CD14-positive monocyte (primary cell): ENCODE measurements at regions not wholly inside any gene's neighbourhood (a gene's known extent, or its start where the extent isn't known, plus 50 kb on each side); places are given as distances from the start of the nearest gene placed in this dataset.

Source experiments
- DNase-seq, 3 donors: peaks; one replicate each; pipeline ENCODE4 v3.0.0-alpha.2; 2011 to 2022
- H2AFZ ChIP-seq: 2 replicates; pipeline ENCODE4 v1.6.0; 2012; ENCODE audit warnings: mild to moderate bottlenecking, low read depth, low read length, inconsistent platforms; ENCODE audit not compliant: insufficient read depth, poor library complexity, severe bottlenecking
- H3K27ac ChIP-seq, 2 donors: 1 replicate in 1 of 2; 2 replicates in 1 of 2; pipeline ENCODE4 v1.5.1; 2012 to 2013; ENCODE audit warnings: low read length in 2 of 2, control low read depth in 1 of 2, inconsistent platforms in 1 of 2, low read depth in 1 of 2, mild to moderate bottlenecking in 1 of 2
- H3K27me3 ChIP-seq, 2 donors: one replicate each; pipeline versions ENCODE4 v1.6.0 to v1.6.1; 2011 to 2013; ENCODE audit warnings: low read length in 2 of 2; ENCODE audit not compliant: control insufficient read depth in 2 of 2, insufficient read depth in 2 of 2
- H3K36me3 ChIP-seq, 2 donors: replicated peaks in 1 of 2; 1 replicate in 1 of 2; 2 replicates in 1 of 2; pipeline versions ENCODE4 v1.5.1 to v1.6.1; 2012 to 2013; ENCODE audit warnings: low read length in 2 of 2, control low read depth in 1 of 2, inconsistent platforms in 1 of 2, mild to moderate bottlenecking in 1 of 2; ENCODE audit not compliant: insufficient read depth in 2 of 2, control insufficient read depth in 1 of 2
- H3K4me1 ChIP-seq, 2 donors: 1 replicate in 1 of 2; 2 replicates in 1 of 2; pipeline versions ENCODE4 v1.5.1 to v1.6.1; 2012 to 2013; ENCODE audit warnings: low read length in 2 of 2, control low read depth in 1 of 2, inconsistent platforms in 1 of 2, mild to moderate bottlenecking in 1 of 2, moderate library complexity in 1 of 2; ENCODE audit not compliant: insufficient read depth in 2 of 2, control insufficient read depth in 1 of 2
- H3K4me2 ChIP-seq: replicated peaks from 2 replicates; pipeline ENCODE3; 2012; ENCODE audit warnings: low read length, moderate library complexity, mild to moderate bottlenecking; ENCODE audit not compliant: poor library complexity, severe bottlenecking; ENCODE audit errors: extremely low read depth
- H3K4me3 ChIP-seq, 3 experiments: fragments of 200-600 bp in 1 of 3; sonication (generic) in 1 of 3; replicated peaks in 1 of 3; 1 replicate in 2 of 3; 2 replicates in 1 of 3; pipeline ENCODE4 v1.5.1; 2011 to 2013; ENCODE audit warnings: low read length in 3 of 3, mild to moderate bottlenecking in 3 of 3, control low read depth in 2 of 3, low read depth in 2 of 3, inconsistent platforms in 1 of 3, moderate library complexity in 1 of 3
- H3K79me2 ChIP-seq: 2 replicates; pipeline ENCODE4 v1.6.0; 2012; ENCODE audit warnings: mild to moderate bottlenecking, control low read depth, inconsistent platforms, low read length, moderate library complexity; ENCODE audit not compliant: insufficient read depth
- H3K9ac ChIP-seq: 2 replicates; pipeline ENCODE4 v1.6.0; 2017; ENCODE audit warnings: low read length, mild to moderate bottlenecking; ENCODE audit not compliant: insufficient read depth, poor library complexity, severe bottlenecking
- H3K9me3 ChIP-seq, 2 donors: replicated peaks in 1 of 2; 1 replicate in 1 of 2; 2 replicates in 1 of 2; pipeline versions ENCODE4 v1.5.1 to v1.6.1; 2012 to 2013; ENCODE audit warnings: low read length in 2 of 2, control low read depth in 1 of 2; ENCODE audit not compliant: control insufficient read depth in 1 of 2, insufficient read depth in 1 of 2
- H4K20me1 ChIP-seq: 2 replicates; pipeline ENCODE4 v1.6.0; 2012; ENCODE audit warnings: mild to moderate bottlenecking, low read length, control low read depth, moderate library complexity; ENCODE audit not compliant: insufficient read depth
- H3K27ac Mint-ChIP-seq, 7 donors: one replicate each; pipeline ENCODE4 v1.8.0; 2020; ENCODE audit warnings: mild to moderate bottlenecking in 7 of 7, mixed read lengths in 7 of 7, moderate library complexity in 6 of 7, inconsistent platforms in 2 of 7
- H3K27me3 Mint-ChIP-seq, 3 donors: one replicate each; pipeline ENCODE4 v1.8.0; 2021 to 2022; ENCODE audit warnings: low read depth in 3 of 3, mild to moderate bottlenecking in 3 of 3, mixed read lengths in 3 of 3, moderate library complexity in 3 of 3, inconsistent platforms in 1 of 3
- H3K36me3 Mint-ChIP-seq, 2 donors: one replicate each; pipeline ENCODE4 v1.8.0; 2020; ENCODE audit warnings: mixed read lengths in 2 of 2, inconsistent platforms in 1 of 2, mild to moderate bottlenecking in 1 of 2
- H3K4me1 Mint-ChIP-seq: one replicate; pipeline ENCODE4 v1.8.0; 2020; ENCODE audit warnings: mild to moderate bottlenecking, mixed read lengths
- H3K4me3 Mint-ChIP-seq, 2 donors: one replicate each; pipeline ENCODE4 v1.8.0; 2020; ENCODE audit warnings: mild to moderate bottlenecking in 2 of 2, mixed read lengths in 2 of 2, moderate library complexity in 1 of 2
- H3K9me3 Mint-ChIP-seq, 7 donors: one replicate each; pipeline ENCODE4 v1.8.0; 2020 to 2022; ENCODE audit warnings: mixed read lengths in 7 of 7, mild to moderate bottlenecking in 6 of 7, moderate library complexity in 6 of 7, inconsistent platforms in 2 of 7
- WGBS: methylation state at CpG from one replicate; pipeline ENCODE4 v1.1.5; 2013; ENCODE audit warnings: missing lambda C conversion rate; ENCODE audit not compliant: insufficient coverage; 5-methylcytosine and 5-hydroxymethylcytosine counted together
- intact Hi-C, 2 donors: fragments of 100-400 bp; cut with micrococcal nuclease; formaldehyde crosslinking; loops; one replicate each; pipeline versions ENCODE4 v1.15.0 to v1.15.1; 2023
- TF ChIP-seq, protein P1 (sequence below): fragments of 200-600 bp; IDR thresholded peaks from one replicate; pipeline ENCODE4 v1.8.0; 2022; ENCODE audit warnings: antibody characterized with exemption, mild to moderate bottlenecking

GRCh38 chr14:106843386-106843785 lies 1317.0 kb downstream of the TMEM121 start:
- Histone ChIP-seq H3K4me2 (peak overlapping the region; percentile 82), H3K36me3 (no peaks in the 10 kb centered on the region), H3K9ac (peak overlapping the region; percentile 97), H2AFZ (peak overlapping the region; percentile 88), H3K79me2 (no peaks in the 10 kb centered on the region), H3K27ac (peak overlapping the region; percentile 80 to 95), H4K20me1 (no peaks in the 10 kb centered on the region), H3K4me1 (peaks cover 12 to 40% of the 10 kb centered on the region in 2 donors), H3K9me3 (no peaks in the 10 kb centered on the region), H3K4me3 (peak overlapping the region; percentile 67 to 96 (median 95)), H3K27me3 (no peaks in the 10 kb centered on the region)
- peaks cover 4 to 7% (median 6%) of the 10 kb centered on the region in 3 donors for H3K27me3 Mint-ChIP-seq
- H3K9me3 Mint-ChIP-seq, result peaks cover 0 to 1% (median 0%) of the 10 kb centered on the region in 7 donors
- H3K27ac Mint-ChIP-seq, result peak overlapping the region in 5 of 7 donors; percentile 92 to 97 (median 95)
- WGBS, result 17% methylated on average over 1 of the region's 6 CpGs
- TF ChIP-seq, protein P1, sequence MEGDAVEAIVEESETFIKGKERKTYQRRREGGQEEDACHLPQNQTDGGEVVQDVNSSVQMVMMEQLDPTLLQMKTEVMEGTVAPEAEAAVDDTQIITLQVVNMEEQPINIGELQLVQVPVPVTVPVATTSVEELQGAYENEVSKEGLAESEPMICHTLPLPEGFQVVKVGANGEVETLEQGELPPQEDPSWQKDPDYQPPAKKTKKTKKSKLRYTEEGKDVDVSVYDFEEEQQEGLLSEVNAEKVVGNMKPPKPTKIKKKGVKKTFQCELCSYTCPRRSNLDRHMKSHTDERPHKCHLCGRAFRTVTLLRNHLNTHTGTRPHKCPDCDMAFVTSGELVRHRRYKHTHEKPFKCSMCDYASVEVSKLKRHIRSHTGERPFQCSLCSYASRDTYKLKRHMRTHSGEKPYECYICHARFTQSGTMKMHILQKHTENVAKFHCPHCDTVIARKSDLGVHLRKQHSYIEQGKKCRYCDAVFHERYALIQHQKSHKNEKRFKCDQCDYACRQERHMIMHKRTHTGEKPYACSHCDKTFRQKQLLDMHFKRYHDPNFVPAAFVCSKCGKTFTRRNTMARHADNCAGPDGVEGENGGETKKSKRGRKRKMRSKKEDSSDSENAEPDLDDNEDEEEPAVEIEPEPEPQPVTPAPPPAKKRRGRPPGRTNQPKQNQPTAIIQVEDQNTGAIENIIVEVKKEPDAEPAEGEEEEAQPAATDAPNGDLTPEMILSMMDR, result no peak
- H3K36me3 Mint-ChIP-seq, result no peaks in the 10 kb centered on the region
- H3K4me3 Mint-ChIP-seq, result peak overlapping the region; percentile 95 to 98
- intact Hi-C loops, result no loop called here
- DNase-seq, result no peak
- peaks cover 44% of the 10 kb centered on the region for H3K4me1 Mint-ChIP-seq

GRCh38 chr14:106843951-106844483 lies 1317.6 kb downstream of the TMEM121 start:
- peaks cover 4 to 7% (median 6%) of the 10 kb centered on the region in 3 donors for H3K27me3 Mint-ChIP-seq
- Histone ChIP-seq H3K9ac (peak overlapping the region; percentile 97), H3K27ac (peak overlapping the region; percentile 80 to 95), H3K79me2 (no peaks in the 10 kb centered on the region), H3K36me3 (no peaks in the 10 kb centered on the region), H3K4me3 (peak overlapping the region; percentile 67 to 96 (median 95)), H2AFZ (peak overlapping the region; percentile 88), H4K20me1 (no peaks in the 10 kb centered on the region), H3K4me2 (peak overlapping the region; percentile 82), H3K27me3 (no peaks in the 10 kb centered on the region), H3K9me3 (no peaks in the 10 kb centered on the region), H3K4me1 (peaks cover 12 to 40% of the 10 kb centered on the region in 2 donors)
- intact Hi-C loops, result no loop called here
- H3K4me1 Mint-ChIP-seq, result peaks cover 49% of the 10 kb centered on the region
- DNase-seq, result peak; percentile 21 to 51 (median 33)
- peak overlapping the region; percentile 92 to 97 (median 95) for H3K27ac Mint-ChIP-seq
- peak overlapping the region; percentile 95 to 98 for H3K4me3 Mint-ChIP-seq
- WGBS, result 0% methylated on average over 7 of the region's 14 CpGs
- H3K9me3 Mint-ChIP-seq, result peaks cover 0 to 1% (median 0%) of the 10 kb centered on the region in 7 donors
- TF ChIP-seq, protein P1, result no peak
- no peaks in the 10 kb centered on the region for H3K36me3 Mint-ChIP-seq
